ENCODE measurements at regions not wholly inside any gene's neighbourhood (a gene's known extent, or its start where the extent isn't known, plus 50 kb on each side); places are given as distances from the start of the nearest gene placed in this dataset.

GRCh38 chr4:24032371-24032989 lies 142.6 kb upstream of the PPARGC1A start:
- TF ChIP-seq CTCF (IDR thresholded peaks at IDR 0.05; ENCODE audit: extremely low read depth in 1 of 2, insufficient read depth in 1 of 2, low read depth in 1 of 2, low read length in 2 of 2): no peak
- TF ChIP-seq, protein P1, sequence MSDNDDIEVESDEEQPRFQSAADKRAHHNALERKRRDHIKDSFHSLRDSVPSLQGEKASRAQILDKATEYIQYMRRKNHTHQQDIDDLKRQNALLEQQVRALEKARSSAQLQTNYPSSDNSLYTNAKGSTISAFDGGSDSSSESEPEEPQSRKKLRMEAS (IDR thresholded peaks at IDR 0.05; ENCODE audit: insufficient read depth, insufficient read length): no peak
- no peak for TF ChIP-seq EZH2 (IDR thresholded peaks at IDR 0.05; ENCODE audit: borderline replicate concordance, low read depth, low read length, severe bottlenecking)
- TF ChIP-seq POLR2A (IDR thresholded peaks at IDR 0.05; ENCODE audit: low read depth, low read length): no peak
- TF ChIP-seq MYC (IDR thresholded peaks at IDR 0.05; ENCODE audit: low read depth, low read length): no peak
- no peak for TF ChIP-seq POLR2AphosphoS5 (IDR thresholded peaks at IDR 0.05; ENCODE audit: insufficient read depth, low read depth, low read length)

Data from endothelial cell of umbilical vein (primary cell).